UCSD-AML1 (cell line): ENCODE measurements at regions not wholly inside any gene's neighbourhood (a gene's known extent, or its start where the extent isn't known, plus 50 kb on each side); places are given as distances from the start of the nearest gene placed in this dataset.

Source experiments
- DNase-seq: peaks from one replicate; lab custom pipeline; 2025; ENCODE audit not compliant: unreplicated experiment; lab: John Stamatoyannopoulos, UW

DNA sequence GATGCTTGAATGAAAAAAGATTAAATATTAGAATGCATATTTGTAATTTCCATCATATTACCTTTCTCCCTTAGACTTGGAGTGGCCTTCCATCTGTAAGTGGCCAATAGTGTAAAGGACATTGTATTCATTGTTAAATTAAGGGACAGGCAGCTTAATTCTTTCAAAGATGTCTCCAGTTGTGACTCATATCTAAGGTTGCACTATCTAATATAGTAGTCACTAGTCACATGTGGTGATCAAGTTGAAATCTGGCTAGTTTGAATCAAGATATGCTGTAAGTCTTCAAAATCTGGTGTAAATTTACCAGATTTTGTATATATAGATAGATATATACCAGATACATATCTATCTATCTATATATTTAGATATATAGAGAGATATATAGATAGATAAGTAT, 52.4 kb upstream of the AGPS start:
- no peak for DNase-seq

DNA sequence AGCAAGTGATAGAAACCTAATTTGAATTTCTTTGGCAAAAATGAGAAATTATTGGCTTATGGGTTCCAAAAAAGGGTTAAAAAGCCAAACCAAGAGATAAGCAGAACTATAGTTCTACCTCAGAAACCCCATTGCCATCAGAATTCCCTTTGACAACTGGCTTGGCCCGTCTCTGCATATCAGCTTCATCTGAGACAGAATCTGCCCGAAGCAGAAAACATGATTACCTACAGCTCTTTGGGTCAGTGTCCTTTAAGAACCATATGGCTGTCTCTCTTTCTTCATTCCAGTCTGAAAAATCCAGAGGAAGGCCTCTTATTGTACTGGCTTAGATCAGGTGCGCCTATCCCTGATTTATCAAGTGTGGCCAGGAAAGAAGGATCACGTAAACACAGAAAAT, 49.8 kb upstream of the AGPS start:
- DNase-seq, result no peak
